NCI-H1694 treated with DMSO at 0.1 percent for 48 hours (cell line): ENCODE measurements at regions not wholly inside any gene's neighbourhood (a gene's known extent, or its start where the extent isn't known, plus 50 kb on each side); places are given as distances from the start of the nearest gene placed in this dataset.

Experiments used
- DNase-seq: peaks from one replicate; lab custom pipeline; 2025; lab: John Stamatoyannopoulos, UW

- DNase-seq, result no peak
Observed at GRCh38 chr2:204479557-204479956, 65.7 kb upstream of the PARD3B start.

GRCh38 chr2:204480676-204481075 lies 64.6 kb upstream of the PARD3B start:
- DNase-seq, result no peak

GRCh38 chr2:204483608-204484081 lies 61.6 kb upstream of the PARD3B start:
- peak; percentile 13 for DNase-seq

- DNase-seq, result no peak
Observed at GRCh38 chr2:204486321-204486720, 59.0 kb upstream of the PARD3B start.

- DNase-seq, result no peak
Observed at GRCh38 chr2:204486805-204487204, 58.5 kb upstream of the PARD3B start.

GRCh38 chr2:204487447-204488229 lies 57.6 kb upstream of the PARD3B start:
- no peak for DNase-seq

- no peak for DNase-seq
Observed at GRCh38 chr2:204491528-204491927, 53.7 kb upstream of the PARD3B start.

GRCh38 chr2:204492417-204492816 lies 52.9 kb upstream of the PARD3B start:
- no peak for DNase-seq

- no peak for DNase-seq
Observed at GRCh38 chr2:204494681-204495080, 50.6 kb upstream of the PARD3B start.

- DNase-seq, result no peak
Observed at GRCh38 chr2:204495381-204495780, 49.9 kb upstream of the PARD3B start.
